ENCODE measurements at regions not wholly inside any gene's neighbourhood (a gene's known extent, or its start where the extent isn't known, plus 50 kb on each side); places are given as distances from the start of the nearest gene placed in this dataset.

GRCh38 chr12:111276146-111276545, 92.7 kb downstream of the PHETA1 start:
- H3K9me3 ChIP-seq (ENCODE audit: control insufficient read depth, insufficient read depth, low read length) = peaks cover 7% of the 10 kb centered on the region
- ChIA-PET POLR2A (no interaction called here), CTCF (no interaction called here)
- peaks cover 2% of the 10 kb centered on the region for H3K27me3 ChIP-seq (ENCODE audit: control insufficient read depth, insufficient read depth, low read length)
- H3K27ac ChIP-seq (ENCODE audit: low read depth, low read length) = no peak overlapping the region
- no peak overlapping the region for H3K4me3 ChIP-seq (ENCODE audit: low read depth, low read length)
- TF ChIP-seq CTCF (IDR thresholded peaks at IDR 0.05; ENCODE audit: low read depth, low read length) = no peak
- DNase-seq (ENCODE audit: low read depth, low spot score) = no peak

GRCh38 chr12:111275308-111275707, 93.6 kb downstream of the PHETA1 start:
- CTCF ChIA-PET = interaction anchor here (0.6 to 0.9 kb wide), 3 partner anchors 14 to 648 kb away, joined by 3 to 4 read pairs (median 3); no protein-coding TSS in a partner anchor
- Histone ChIP-seq H3K4me3 (ENCODE audit: low read depth, low read length) (no peak overlapping the region), H3K27me3 (ENCODE audit: control insufficient read depth, insufficient read depth, low read length) (peaks cover 4% of the 10 kb centered on the region), H3K9me3 (ENCODE audit: control insufficient read depth, insufficient read depth, low read length) (peaks cover 3% of the 10 kb centered on the region; the same call in 1 of the 2 replicates), H3K27ac (ENCODE audit: low read depth, low read length) (no peak overlapping the region)
- no peak for DNase-seq (ENCODE audit: low read depth, low spot score)
- POLR2A ChIA-PET = no interaction called here
- TF ChIP-seq CTCF (IDR thresholded peaks at IDR 0.05; ENCODE audit: low read depth, low read length) = no peak

GRCh38 chr12:111274777-111275176, 94.1 kb downstream of the PHETA1 start:
- no peak for DNase-seq (ENCODE audit: low read depth, low spot score)

GRCh38 chr12:111271674-111272418, 97.0 kb downstream of the PHETA1 start:
- Histone ChIP-seq H3K27me3 (ENCODE audit: control insufficient read depth, insufficient read depth, low read length) (peaks cover 20% of the 10 kb centered on the region), H3K27ac (ENCODE audit: low read depth, low read length) (no peak overlapping the region), H3K9me3 (ENCODE audit: control insufficient read depth, insufficient read depth, low read length) (no peaks in the 10 kb centered on the region), H3K4me3 (ENCODE audit: low read depth, low read length) (no peak overlapping the region)
- no peak for DNase-seq (ENCODE audit: low read depth, low spot score)
- TF ChIP-seq CTCF (IDR thresholded peaks at IDR 0.05; ENCODE audit: low read depth, low read length) = 0 out of 2 replicates have a peak, but pooled peaks have one; percentile 7
- ChIA-PET POLR2A (no interaction called here), CTCF (interaction anchor here (1.0 kb wide), 1 partner anchor 29 kb away, joined by 3 read pairs; no protein-coding TSS in a partner anchor)

More at GRCh38 chr12:111274777-111275176, 94.1 kb downstream of the PHETA1 start:
- Histone ChIP-seq H3K27ac (ENCODE audit: low read depth, low read length) (no peak overlapping the region), H3K27me3 (ENCODE audit: control insufficient read depth, insufficient read depth, low read length) (peaks cover 10% of the 10 kb centered on the region), H3K9me3 (ENCODE audit: control insufficient read depth, insufficient read depth, low read length) (peaks cover 3% of the 10 kb centered on the region; the same call in 1 of the 2 replicates), H3K4me3 (ENCODE audit: low read depth, low read length) (no peak overlapping the region)
- ChIA-PET POLR2A (interaction anchor here (0.7 kb wide), 1 partner anchor 214 kb away, joined by 3 read pairs; no protein-coding TSS in a partner anchor), CTCF (interaction anchor here (0.6 to 0.9 kb wide), 4 partner anchors 13 to 1471 kb away, joined by 3 to 4 read pairs (median 3); no protein-coding TSS in a partner anchor)
- TF ChIP-seq CTCF (IDR thresholded peaks at IDR 0.05; ENCODE audit: low read depth, low read length) = peak; percentile 39

- no peak for DNase-seq (ENCODE audit: low read depth, low spot score)
- no peak for TF ChIP-seq CTCF (IDR thresholded peaks at IDR 0.05; ENCODE audit: low read depth, low read length)
- ChIA-PET CTCF (no interaction called here), POLR2A (no interaction called here)
- Histone ChIP-seq H3K9me3 (ENCODE audit: control insufficient read depth, insufficient read depth, low read length) (no peaks in the 10 kb centered on the region), H3K27ac (ENCODE audit: low read depth, low read length) (no peak overlapping the region), H3K4me3 (ENCODE audit: low read depth, low read length) (no peak overlapping the region), H3K27me3 (ENCODE audit: control insufficient read depth, insufficient read depth, low read length) (peaks cover 20% of the 10 kb centered on the region)
Observed at GRCh38 chr12:111270774-111271173, 98.1 kb downstream of the PHETA1 start.
